ENCODE measurements at regions not wholly inside any gene's neighbourhood (a gene's known extent, or its start where the extent isn't known, plus 50 kb on each side); places are given as distances from the start of the nearest gene placed in this dataset.

DNA sequence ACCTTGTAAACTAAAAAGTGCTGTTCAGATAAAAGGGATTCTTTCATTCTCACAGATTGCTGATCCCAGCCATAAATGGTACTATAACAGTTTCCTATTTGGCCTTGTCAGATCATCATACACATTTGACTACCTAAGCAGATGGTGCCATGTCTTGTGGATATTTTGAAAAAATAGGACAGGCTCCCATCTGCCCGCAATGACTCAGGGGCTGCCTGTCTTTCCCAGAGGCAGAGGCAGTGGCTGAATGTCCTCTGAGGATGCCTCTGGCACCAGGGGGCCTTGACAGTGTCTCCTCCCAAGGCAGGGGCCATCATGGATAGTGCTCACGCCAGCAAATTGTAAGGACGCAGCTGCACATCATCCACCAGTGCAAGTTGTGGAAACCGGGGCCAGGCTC is 323.0 kb upstream of the PODXL start:
- TF ChIP-seq MAZ (IDR thresholded peaks at IDR 0.05; ENCODE audit: borderline replicate concordance, low read depth, low read length) (no peak), CEBPB (IDR thresholded peaks at IDR 0.05; ENCODE audit: low read depth, low read length) (no peak), POLR2A (IDR thresholded peaks at IDR 0.05; ENCODE audit: low read depth, low read length) (no peak), RFX5 (IDR thresholded peaks at IDR 0.05; ENCODE audit: low read depth, low read length) (no peak), CHD1 (IDR thresholded peaks at IDR 0.05; ENCODE audit: low read depth, low read length) (no peak), BHLHE40 (IDR thresholded peaks at IDR 0.05; ENCODE audit: low read depth, low read length) (no peak), NFE2L2 (IDR thresholded peaks at IDR 0.05; ENCODE audit: low read depth, low read length) (no peak), MAFK (IDR thresholded peaks at IDR 0.05; ENCODE audit: low read depth, low read length) (no peak)
- TF ChIP-seq, protein P1, sequence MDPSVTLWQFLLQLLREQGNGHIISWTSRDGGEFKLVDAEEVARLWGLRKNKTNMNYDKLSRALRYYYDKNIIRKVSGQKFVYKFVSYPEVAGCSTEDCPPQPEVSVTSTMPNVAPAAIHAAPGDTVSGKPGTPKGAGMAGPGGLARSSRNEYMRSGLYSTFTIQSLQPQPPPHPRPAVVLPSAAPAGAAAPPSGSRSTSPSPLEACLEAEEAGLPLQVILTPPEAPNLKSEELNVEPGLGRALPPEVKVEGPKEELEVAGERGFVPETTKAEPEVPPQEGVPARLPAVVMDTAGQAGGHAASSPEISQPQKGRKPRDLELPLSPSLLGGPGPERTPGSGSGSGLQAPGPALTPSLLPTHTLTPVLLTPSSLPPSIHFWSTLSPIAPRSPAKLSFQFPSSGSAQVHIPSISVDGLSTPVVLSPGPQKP (IDR thresholded peaks at IDR 0.05; ENCODE audit: borderline replicate concordance, low read depth, low read length): no peak
- TF ChIP-seq, protein P2, sequence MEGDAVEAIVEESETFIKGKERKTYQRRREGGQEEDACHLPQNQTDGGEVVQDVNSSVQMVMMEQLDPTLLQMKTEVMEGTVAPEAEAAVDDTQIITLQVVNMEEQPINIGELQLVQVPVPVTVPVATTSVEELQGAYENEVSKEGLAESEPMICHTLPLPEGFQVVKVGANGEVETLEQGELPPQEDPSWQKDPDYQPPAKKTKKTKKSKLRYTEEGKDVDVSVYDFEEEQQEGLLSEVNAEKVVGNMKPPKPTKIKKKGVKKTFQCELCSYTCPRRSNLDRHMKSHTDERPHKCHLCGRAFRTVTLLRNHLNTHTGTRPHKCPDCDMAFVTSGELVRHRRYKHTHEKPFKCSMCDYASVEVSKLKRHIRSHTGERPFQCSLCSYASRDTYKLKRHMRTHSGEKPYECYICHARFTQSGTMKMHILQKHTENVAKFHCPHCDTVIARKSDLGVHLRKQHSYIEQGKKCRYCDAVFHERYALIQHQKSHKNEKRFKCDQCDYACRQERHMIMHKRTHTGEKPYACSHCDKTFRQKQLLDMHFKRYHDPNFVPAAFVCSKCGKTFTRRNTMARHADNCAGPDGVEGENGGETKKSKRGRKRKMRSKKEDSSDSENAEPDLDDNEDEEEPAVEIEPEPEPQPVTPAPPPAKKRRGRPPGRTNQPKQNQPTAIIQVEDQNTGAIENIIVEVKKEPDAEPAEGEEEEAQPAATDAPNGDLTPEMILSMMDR (conservative IDR thresholded peaks at IDR 0.05; ENCODE audit: low read depth, low read length): no peak
- TF ChIP-seq, protein P3, sequence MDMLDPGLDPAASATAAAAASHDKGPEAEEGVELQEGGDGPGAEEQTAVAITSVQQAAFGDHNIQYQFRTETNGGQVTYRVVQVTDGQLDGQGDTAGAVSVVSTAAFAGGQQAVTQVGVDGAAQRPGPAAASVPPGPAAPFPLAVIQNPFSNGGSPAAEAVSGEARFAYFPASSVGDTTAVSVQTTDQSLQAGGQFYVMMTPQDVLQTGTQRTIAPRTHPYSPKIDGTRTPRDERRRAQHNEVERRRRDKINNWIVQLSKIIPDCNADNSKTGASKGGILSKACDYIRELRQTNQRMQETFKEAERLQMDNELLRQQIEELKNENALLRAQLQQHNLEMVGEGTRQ (IDR thresholded peaks at IDR 0.05; ENCODE audit: low read depth, low read length): no peak
- H3K4me3 ChIP-seq (ENCODE audit: insufficient read depth, low read depth, low read length): no peak overlapping the region
- no peak overlapping the region for H3K56ac ChIP-seq (ENCODE audit: extremely low read depth, insufficient read depth, low read length)
- H3K23ac ChIP-seq (ENCODE audit: low read depth, low read length): no peak overlapping the region
- no peaks in the 10 kb centered on the region for H3K79me1 ChIP-seq (ENCODE audit: low read depth in 1 of 2, low read length in 2 of 2)
- no peak overlapping the region for H2BK15ac ChIP-seq (ENCODE audit: low read depth, low read length)
- H4K91ac ChIP-seq (ENCODE audit: insufficient read depth, low read depth, low read length): no peak overlapping the region
- H2AFZ ChIP-seq (replicated peaks; ENCODE audit: low read length, poor library complexity): no peak overlapping the region
- H3K27ac ChIP-seq (ENCODE audit: insufficient read depth, low read length): no peak overlapping the region
- H3K9me1 ChIP-seq (ENCODE audit: insufficient read depth, low read length): no peaks in the 10 kb centered on the region; the same call in 1 of the 2 replicates
- H4K5ac ChIP-seq (ENCODE audit: low read depth, low read length): no peak overlapping the region
- H3K4me2 ChIP-seq (ENCODE audit: low read depth, low read length): no peak overlapping the region
- no peak overlapping the region for H4K8ac ChIP-seq (ENCODE audit: low read depth in 2 of 2, low read length in 2 of 2)
- H3K14ac ChIP-seq (replicated peaks; ENCODE audit: low read depth, low read length): no peak overlapping the region
- no peak overlapping the region for H2BK20ac ChIP-seq (ENCODE audit: low read depth, low read length)
- no peak overlapping the region for H2BK120ac ChIP-seq (ENCODE audit: low read depth, low read length)
- H3K18ac ChIP-seq (ENCODE audit: low read depth, low read length): no peak overlapping the region
- WGBS, 2 experiments (ENCODE audit: extremely low coverage in 2 of 2, insufficient read length in 1 of 2): 80% methylated on average over 1 of the region's 4 CpGs; no CpG with 5 or more reads in 1 of the 2 experiments
- ChIA-PET POLR2A (ENCODE audit: unreplicated experiment) (no interaction called here), CTCF (no interaction called here)
- BruUV-seq (replicated peaks): no TSS peak
- intact Hi-C loops (cut with micrococcal nuclease) (no loop called here), dilution Hi-C loops (cut with HindIII; ENCODE audit: low sequenced_read_pairs, unreplicated experiment) (no loop called here), in situ Hi-C loops (cut with MboI; ENCODE audit: low sequenced_read_pairs) (no loop called here)
- no peak overlapping the region for H3K4ac ChIP-seq (ENCODE audit: low read depth, low read length)
- H2AK9ac ChIP-seq (replicated peaks; ENCODE audit: low read depth, low read length, poor library complexity): no peak overlapping the region
- H3K4me1 ChIP-seq (ENCODE audit: control insufficient read depth, insufficient read depth, low read length): no peaks in the 10 kb centered on the region
- no peak for ATAC-seq (ENCODE audit: low read depth)
- H3K9me3 ChIP-seq (ENCODE audit: control insufficient read depth, insufficient read depth, low read length): no peaks in the 10 kb centered on the region
- H2AK5ac ChIP-seq (ENCODE audit: low read depth, low read length): no peak overlapping the region
- DNase-seq: no peak
- no peaks in the 10 kb centered on the region for H3K36me3 ChIP-seq (ENCODE audit: control insufficient read depth, insufficient read depth, low read length)
- H4K20me1 ChIP-seq (ENCODE audit: insufficient read depth, low read length): no peaks in the 10 kb centered on the region
- no peak overlapping the region for H2BK5ac ChIP-seq (ENCODE audit: low read depth, low read length, poor library complexity, severe bottlenecking)
- H3K27me3 ChIP-seq (ENCODE audit: control insufficient read depth, insufficient read depth, low read length): no peaks in the 10 kb centered on the region
- no peak overlapping the region for H3K9ac ChIP-seq (ENCODE audit: low read depth, low read length)

All from IMR-90 (cell line).